ENCODE measurements at regions not wholly inside any gene's neighbourhood (a gene's known extent, or its start where the extent isn't known, plus 50 kb on each side); places are given as distances from the start of the nearest gene placed in this dataset.

DNA sequence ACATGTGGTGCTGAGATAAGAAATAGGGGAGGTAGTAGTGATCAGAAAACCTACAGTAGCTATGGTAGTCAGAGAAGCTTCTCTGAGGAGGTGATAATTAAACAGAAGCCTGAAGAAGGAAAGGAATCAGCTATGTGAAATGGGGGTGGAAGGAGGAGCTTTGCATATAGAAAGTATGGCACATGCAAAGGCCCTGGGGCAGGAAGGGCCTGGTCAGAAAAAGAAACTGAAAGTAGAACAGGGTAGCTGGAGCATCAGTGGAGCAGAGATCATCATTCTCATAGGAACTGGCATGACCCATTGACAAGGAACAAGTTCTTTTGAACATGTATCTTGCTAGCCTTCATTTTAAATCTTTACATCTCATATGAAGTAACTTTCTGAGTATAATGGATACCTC lies 80.7 kb upstream of the ADRA1B start:
- no peak for TF ChIP-seq CTCF (IDR thresholded peaks at IDR 0.05; ENCODE audit: borderline replicate concordance, extremely low read depth, low read length, poor library complexity, severe bottlenecking)
- TF ChIP-seq EZH2 (IDR thresholded peaks at IDR 0.05; ENCODE audit: borderline replicate concordance, low read depth, low read length, severe bottlenecking): no peak
